Stimulated activated CD4-positive, alpha-beta T cell treated with anti-CD3 and anti-CD28 coated beads, Interleukin-1b, Interleukin-23, amount 100 ng/mL, for 24 hours (primary cell): ENCODE measurements at regions not wholly inside any gene's neighbourhood (a gene's known extent, or its start where the extent isn't known, plus 50 kb on each side); places are given as distances from the start of the nearest gene placed in this dataset.

ENCODE experiments used
- DNase-seq, 4 experiments: peaks; one replicate each; pipeline ENCODE4 v3.0.0-alpha.2; 2020; ENCODE audit warnings: low read depth in 4 of 4, low spot score in 1 of 4

- DNase-seq = no peak
Observed at GRCh38 chr7:68504716-68505115, 1093.6 kb upstream of the AUTS2 start.

GRCh38 chr7:68505721-68506120, 1092.6 kb upstream of the AUTS2 start:
- no peak for DNase-seq

GRCh38 chr7:68507668-68508067, 1090.6 kb upstream of the AUTS2 start:
- no peak for DNase-seq

- no peak for DNase-seq
Observed at GRCh38 chr7:68509054-68509453, 1089.2 kb upstream of the AUTS2 start.

DNA sequence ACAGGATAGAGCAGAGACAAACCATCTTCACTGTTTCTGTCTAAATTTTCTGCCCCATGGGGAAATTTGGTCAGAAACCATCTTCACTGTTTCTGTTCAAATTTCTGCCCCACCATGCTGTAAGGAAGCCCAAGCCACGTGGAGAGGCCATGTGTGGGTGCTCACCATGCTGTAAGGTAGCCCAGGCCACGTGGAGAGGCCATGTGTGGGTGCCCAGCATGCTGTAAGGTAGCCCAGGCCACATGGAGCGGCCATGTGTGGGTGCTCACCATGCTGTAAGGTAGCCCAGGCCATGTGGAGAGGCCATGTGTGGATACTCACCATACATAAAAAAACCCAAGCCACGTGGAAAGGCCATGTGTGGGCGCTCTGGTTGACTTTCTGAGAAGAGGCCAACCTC, 1088.7 kb upstream of the AUTS2 start:
- no peak for DNase-seq

- no peak for DNase-seq
Observed at GRCh38 chr7:68511281-68511680, 1087.0 kb upstream of the AUTS2 start.

GRCh38 chr7:68512466-68512865, 1085.8 kb upstream of the AUTS2 start:
- DNase-seq = no peak

DNA sequence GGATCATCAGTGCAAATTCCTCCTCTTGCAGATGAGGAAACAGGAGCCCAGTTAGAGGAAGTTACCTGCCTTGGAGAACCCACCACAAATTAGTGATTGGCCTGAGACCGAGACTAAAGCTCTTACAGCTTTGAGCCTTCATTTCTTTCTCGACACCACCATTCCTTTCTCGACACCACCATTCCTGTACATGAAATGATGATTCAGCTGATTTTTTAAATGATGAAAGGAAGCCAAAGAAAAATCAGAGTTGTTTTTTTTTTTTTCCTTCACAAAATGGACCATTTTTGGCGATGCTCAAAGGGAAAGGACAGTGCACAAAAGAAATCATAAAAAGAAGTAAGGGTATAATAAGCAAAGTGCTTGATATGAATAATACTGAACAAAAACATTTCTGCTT, 1080.2 kb upstream of the AUTS2 start:
- DNase-seq = no peak

DNA sequence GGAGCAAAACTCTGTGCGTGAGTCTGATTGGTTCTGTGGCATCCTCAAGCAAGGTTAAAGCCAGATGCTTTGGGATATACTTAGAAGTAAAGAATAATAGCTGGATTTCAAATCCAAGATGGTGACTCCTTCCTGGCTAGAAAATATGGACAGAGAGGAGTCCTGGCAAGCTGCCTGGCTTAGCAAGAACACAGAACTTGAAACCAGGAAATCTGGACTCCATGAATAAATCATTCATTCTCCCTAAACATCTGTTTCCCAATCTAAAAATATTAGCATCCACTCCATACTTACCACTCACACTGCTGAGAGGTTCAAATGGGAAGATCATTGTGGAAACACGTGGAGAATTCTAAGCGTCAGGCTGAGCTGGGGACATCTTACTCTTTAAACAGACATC, 1074.1 kb upstream of the AUTS2 start:
- DNase-seq = no peak

DNA sequence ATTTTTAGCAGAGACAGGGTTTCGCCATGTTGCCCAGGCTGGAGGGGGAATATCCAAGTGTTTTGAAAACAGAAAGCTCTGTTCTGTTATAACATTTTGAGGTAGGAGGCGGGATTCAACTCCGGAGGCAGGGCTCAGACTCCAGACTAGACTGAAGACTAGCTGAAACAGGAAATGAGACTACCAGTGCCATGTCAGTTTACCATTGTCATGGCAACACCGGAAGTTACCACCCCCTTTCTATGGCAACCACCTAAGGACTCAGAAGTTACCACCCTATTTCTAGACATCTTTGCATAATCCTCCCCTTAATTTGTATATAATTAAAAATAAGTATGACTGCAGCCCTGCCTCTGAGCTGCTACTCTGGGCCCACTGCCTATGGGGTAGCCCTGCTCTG, 1069.1 kb upstream of the AUTS2 start:
- DNase-seq = no peak

- DNase-seq = no peak
Observed at GRCh38 chr7:68535266-68535665, 1063.0 kb upstream of the AUTS2 start.

DNA sequence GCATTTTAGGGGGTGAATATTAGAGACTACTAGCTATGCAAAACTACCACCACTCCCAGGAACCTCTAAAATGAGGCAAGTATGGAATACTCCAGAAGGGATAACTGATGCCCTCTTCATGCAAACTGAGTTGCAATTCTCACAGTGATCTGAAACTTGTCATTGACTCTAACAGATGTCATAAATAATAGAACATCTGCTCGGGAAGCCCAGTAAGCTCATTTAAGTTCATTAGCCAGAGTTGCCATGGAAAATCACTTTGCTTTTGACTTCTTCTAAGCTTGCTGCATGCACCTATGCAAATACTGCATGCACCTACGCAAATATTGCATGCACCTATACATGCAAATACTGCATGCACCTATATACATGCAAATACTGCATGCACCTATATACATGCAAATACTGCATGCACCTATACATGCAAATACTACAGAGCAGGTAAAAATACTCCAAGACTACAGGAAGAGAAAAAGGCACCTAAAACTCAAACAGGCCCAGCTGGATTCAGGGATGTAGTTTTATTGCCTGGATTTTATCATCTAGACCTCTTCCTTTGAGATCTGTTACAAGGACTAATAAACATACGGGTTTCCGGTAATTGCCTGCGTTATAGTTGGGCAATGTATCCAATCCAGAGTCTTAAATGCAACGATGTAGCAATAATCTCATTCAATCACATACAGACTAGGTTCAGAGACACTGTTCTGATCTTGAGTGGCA, 1061.1 kb upstream of the AUTS2 start:
- DNase-seq = no peak

DNA sequence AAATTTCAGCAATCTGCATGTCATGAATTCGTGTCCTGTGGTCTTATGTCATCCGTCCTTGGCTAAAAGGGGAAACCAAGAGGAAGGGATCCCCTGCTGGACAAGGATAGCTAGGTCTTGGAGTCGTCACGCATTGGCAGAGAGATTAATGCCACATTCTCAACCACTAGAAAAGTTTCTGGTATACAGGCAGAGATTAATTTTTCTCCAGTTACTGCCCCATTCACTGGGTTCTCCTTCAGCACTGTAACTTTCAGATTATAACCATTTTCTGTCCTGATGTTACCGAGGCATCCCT, 1060.6 kb upstream of the AUTS2 start:
- DNase-seq = no peak

GRCh38 chr7:68542831-68543230, 1055.4 kb upstream of the AUTS2 start:
- DNase-seq = no peak

- no peak for DNase-seq
Observed at GRCh38 chr7:68544851-68545250, 1053.4 kb upstream of the AUTS2 start.

DNA sequence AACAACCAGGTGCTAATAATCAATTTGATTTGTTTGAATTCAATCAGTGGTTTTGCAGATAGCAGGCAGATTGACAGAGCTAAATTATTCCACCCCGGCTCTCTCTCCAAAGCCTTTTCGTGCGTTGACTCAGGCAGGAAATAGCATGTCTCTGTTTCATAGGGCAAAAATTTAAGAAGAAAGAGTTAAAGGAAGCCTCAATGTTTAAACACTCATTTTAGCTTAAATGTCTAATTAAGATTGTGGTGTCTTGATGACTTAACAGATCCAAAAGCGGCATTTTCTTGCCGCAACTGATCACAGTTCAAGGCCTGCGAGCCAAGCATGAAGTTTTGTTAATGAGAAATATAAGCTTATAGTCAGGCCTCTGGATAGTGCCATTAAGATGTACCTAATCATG, 1051.1 kb upstream of the AUTS2 start:
- DNase-seq = no peak

DNA sequence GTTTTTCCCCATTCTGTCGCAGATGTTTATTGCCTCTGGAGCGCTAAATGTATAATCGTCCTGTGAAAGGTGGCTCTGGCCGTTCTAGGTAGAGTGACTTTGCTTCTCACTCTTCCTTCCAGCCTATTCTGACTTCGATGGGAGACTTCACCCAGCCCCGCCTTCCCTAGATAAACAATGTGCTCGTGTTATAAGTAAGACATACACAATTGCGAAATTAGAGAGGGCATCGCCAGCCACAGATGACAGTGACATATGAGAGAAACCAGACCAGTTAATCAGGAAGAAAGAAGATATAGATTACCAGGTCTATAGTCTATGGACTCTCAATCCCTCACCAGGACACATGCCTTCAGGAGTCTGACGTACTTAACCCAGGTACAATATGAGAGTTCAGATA, 1050.5 kb upstream of the AUTS2 start:
- no peak for DNase-seq

DNA sequence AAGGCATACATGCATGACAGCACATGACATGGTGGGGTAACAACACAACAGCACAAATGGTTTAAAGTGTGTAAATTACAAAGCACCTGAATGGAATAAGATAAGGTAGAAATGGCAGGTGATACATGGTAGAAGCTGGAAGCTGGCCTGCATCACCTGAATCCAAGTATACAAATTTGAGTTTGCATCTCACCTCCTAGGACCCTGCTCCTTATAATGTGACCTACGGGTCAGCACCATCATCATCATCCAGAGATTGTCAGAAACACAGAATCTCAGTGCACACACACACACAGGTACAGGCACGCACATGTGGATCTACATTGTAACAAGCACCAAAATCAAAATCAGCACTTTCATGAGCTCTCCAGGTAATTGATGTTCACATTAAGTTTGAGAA, 1048.2 kb upstream of the AUTS2 start:
- DNase-seq = no peak

DNA sequence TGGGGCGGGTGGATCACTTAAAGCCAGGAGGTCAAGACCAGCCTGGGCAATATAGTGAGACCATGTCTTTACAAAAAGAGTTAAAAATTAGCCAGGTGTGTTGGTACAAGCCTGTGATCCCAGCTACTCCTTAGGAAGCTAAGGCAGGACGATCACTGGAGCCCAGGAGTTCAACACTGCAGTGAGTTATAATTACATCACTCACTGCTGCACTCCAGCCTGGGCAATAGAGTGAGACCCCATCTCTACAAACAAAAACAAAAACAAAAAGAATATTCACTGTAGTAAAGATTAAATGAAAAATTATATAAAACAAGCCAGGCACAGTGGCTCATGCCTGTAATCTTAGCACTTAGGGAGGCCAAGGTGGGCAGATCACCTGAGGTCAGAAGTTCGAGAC, 1047.6 kb upstream of the AUTS2 start:
- DNase-seq = no peak

DNA sequence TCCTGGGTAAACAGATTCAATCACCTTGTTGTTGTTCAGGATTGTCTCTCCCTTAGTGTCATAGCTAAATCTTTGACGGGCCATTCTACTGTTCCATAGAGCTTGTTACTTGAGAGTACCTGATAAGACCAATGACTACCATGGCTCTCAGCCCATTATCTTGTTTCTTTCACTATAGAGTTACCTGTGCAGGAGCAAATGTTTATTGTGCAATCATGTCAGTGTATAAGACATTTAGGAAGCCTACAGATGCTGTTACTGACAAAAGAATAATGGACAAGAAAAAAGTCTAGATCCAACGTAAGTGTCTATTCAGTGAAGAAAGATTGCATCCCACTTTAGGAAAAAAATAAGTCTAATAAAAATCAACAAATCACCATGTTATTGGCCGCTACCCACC, 1041.7 kb upstream of the AUTS2 start:
- DNase-seq = no peak

GRCh38 chr7:68559518-68559917, 1038.8 kb upstream of the AUTS2 start:
- no peak for DNase-seq

DNA sequence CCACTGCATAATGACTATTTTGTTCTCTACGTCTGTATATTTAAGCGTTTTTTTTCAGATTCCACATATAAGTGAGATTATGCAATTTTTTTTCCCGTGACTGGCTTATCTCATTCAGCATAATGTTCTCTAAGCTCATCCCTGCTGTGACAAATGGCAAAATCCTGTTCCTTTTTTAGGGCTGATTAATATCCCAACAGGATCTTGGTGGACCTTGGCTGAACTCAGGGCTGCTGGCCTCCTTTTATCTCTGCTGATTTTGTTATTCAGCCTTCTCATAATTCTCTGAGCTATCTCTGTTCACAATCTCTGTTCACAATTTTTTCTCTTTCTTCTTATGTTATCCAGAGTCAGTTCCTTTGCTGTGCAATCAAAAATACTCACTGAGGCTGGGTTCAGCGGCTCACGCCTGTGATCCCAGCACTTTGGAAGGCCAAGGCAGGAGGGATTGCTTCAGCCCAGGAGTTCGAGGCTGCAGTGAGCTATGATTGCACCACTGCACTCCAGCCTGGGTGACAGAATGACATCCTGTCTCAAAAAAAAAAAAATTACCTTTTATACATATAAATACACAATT, 1035.9 kb upstream of the AUTS2 start:
- no peak for DNase-seq

GRCh38 chr7:68564306-68565135, 1033.8 kb upstream of the AUTS2 start:
- DNase-seq = no peak
